Suppressor macrophage treated with lipopolysaccharide for 4 hours (primary cell): ENCODE measurements at regions not wholly inside any gene's neighbourhood (a gene's known extent, or its start where the extent isn't known, plus 50 kb on each side); places are given as distances from the start of the nearest gene placed in this dataset.

Source experiments
- DNase-seq: peaks from one replicate; pipeline ENCODE4 v3.0.0-alpha.2; 2020

DNA sequence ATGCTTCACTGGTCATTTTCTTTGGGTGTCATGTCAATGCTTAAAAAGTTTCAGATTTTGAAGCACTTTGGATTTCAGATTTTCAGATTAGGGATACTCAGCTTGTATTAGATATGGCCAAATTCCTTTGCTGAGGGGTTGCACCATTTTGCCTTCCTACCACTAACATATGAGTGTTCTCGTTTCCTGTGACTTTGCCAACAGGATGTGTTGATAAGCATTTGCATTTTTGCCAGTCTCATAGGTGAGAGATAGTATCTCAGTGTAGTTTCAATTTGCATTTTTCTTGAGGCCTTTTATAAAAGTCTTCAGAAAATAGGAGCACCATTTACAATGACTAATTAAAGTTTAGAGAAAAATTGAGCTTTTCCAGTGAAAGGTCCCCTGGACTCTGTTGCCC lies 71.6 kb upstream of the CLCN4 start:
- DNase-seq, result no peak

DNA sequence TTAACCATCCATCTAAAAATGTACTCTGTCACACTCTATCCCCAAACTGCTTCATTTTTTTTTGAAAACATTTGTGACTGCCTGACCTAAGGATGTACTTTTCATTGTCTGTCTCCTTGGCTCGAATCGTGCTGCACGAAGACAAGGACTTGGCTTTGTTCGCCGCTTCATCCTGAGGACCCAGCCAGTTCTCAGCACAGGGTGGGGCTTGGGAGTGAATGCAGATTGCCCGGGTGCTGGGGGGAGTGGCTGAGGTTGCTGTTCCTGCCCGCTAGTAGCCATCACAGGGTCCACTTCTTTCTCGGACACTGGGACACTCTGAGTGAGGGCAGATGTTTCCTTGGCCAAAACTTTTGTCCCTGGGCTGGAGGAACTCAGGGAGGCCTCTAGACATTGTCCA lies 70.1 kb upstream of the CLCN4 start:
- no peak for DNase-seq

DNA sequence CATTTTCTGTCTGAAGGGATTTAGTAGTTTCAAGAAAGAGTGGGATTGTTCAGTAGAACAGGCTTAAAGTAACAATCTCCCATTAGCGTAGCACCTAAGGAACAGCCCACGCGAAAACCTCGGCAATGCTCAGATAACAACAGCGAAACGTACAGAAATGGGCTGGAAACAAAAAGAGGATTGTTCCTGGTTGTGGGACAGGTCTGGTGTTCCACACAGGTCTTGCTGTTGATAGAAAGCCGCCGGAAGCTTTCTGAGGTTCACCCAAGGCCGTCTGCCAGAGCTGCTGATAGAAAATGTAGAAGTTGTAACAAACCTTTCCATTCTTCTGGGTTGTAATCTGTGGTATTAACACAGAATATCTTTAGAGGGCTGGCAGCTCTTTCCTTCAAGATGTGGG lies 69.4 kb upstream of the CLCN4 start:
- DNase-seq, result no peak

DNA sequence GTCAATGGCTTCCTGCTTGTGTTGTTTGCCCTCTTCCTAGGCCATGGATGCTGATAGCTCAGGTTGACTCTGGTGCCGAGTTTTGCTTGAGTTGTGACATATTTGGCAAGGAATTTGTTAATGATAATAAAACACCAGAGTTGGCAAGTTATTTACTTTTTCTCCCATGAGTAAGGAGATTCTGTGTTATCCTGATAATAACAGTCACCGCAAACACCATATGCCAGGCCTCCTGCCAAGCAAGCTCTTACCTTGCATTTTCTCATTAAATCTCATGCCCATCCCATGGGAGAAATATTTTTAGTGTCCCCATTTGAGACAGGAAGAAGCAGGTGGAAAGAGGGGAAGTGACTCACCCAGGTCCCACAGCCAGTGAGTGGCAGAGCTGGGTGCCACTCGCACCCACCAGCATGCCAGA lies 67.4 kb upstream of the CLCN4 start:
- no peak for DNase-seq

DNA sequence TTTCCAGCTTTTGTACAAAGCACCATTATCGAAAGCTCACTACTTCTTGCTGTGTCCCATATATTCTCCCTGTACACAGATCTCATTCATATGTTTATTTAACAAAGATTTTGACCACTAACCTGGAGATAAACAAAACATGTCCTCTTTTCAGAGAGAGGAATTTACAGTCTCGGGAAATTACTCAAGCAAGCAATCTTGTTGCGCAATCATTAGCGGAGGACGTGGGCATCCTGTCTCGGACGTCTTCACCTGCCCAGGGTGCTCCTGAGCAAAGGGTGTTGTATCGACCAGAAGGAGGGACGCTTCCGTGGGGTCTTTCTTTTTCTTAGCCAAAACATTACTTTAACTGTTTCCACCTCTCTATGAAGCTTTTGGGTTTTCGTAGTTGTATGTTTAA lies 66.5 kb upstream of the CLCN4 start:
- peak; percentile 5 for DNase-seq

DNA sequence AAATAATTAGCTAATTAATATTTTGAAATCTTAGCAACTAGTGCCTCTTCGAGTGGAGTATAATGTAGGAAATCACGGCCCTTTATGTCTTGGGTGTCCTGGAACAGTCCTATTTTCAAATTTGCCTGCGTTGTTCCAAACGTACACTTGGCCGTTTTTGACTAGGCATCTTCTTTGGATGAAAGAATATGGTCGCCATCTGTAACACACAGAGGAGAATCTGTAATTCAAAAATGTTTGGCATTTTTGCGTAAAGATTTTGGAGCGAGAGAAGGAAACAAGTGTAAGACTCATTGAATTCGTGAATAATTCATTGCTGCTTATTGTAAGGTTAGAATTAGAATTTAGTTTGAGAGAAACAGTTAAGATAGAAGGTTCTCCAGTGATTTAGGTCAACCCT lies 61.5 kb upstream of the CLCN4 start:
- no peak for DNase-seq

DNA sequence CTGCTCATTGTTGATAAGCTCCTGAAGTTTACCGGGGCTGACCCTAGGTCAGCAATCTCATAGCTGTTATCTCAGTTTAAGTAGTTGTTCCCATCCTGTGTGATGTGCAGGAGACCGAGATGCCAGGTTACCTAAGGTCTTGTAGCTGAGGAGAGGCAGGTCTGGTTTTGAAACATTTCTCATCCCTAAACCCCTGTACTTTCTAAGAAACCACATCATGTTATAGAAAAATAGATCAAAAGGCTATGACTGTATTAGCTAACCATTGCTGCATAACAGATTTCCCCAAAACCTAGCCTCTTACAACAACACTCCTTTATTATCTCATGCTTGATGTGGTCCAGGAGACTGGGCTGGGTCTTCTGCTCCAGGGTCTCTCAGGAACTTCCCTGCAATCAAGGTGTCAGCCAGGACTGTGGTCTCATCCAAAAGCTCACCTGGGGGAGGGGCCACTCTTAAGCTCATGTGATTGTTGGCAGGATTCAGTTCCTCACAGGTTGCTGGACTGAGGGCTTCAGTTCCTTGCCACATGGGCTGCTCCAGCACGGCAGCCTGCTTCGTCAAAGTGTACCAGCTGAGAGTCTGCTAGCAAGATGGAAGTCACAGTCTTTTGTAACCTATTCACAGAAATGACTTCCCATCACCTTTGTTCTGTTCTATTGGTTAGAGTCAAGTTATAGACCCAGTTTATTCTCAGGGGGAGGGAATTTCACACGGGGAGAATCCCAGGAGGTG lies 60.9 kb upstream of the CLCN4 start:
- no peak for DNase-seq

DNA sequence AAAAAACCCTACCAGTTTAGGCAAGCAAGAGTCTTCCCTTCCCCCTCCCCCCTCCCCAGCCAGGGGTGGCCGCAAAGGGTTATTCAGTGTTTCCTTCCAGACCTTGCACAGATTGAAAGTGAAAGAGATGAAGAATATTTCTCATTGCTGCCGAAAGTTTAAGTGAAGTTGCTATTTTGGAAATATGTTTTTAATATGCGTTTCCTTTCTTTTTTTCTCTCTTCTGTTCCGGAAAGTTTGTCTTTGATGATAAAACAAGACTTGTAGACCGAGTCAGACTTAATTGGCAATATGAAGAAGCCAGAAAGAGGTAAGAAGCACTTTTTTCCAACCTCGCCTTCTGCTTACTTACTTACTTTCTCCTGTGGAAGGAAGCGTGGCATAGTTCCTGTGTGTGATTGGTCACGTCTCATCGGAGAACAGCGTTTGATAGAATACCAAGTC lies 58.5 kb upstream of the CLCN4 start:
- peak; percentile 65 for DNase-seq

DNA sequence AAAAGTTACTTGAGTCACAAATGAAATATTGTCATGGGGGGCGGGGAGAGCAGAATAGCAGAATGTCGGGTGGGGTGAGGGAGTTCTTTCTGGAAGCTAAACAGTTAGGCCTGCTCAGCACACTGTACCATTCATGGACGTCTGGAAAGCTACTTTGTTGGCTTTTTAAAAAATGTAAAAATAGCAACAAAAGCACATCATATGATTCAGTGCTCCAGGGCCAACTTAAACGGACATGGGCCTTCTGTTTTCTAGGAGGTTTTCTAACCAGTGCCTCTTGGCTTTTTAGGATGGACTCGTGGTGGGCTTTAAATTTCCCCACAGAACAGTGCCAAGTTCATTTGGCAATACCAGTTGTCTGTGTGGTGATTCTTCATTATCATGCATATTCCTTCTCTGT lies 57.4 kb upstream of the CLCN4 start:
- no peak for DNase-seq

DNA sequence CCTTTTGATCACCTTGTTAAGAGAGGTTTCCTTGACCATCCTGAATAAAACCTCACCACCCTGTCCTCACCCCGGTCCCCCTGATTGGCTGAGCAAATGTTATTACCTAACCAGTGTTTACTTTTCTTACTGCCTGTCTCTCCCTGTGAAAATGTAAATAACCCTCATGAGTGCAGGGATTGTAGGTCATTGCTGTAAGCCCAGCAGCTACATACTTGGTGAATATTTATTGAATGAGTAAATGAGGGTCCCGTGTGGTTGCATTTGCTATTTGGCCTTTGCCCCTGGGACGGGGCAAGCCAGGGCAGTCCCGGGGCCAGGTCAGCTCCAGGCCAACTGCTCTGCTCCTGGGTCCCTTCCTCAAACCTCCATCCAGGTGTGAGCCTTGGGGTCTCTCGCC lies 55.5 kb upstream of the CLCN4 start:
- DNase-seq, result no peak

DNA sequence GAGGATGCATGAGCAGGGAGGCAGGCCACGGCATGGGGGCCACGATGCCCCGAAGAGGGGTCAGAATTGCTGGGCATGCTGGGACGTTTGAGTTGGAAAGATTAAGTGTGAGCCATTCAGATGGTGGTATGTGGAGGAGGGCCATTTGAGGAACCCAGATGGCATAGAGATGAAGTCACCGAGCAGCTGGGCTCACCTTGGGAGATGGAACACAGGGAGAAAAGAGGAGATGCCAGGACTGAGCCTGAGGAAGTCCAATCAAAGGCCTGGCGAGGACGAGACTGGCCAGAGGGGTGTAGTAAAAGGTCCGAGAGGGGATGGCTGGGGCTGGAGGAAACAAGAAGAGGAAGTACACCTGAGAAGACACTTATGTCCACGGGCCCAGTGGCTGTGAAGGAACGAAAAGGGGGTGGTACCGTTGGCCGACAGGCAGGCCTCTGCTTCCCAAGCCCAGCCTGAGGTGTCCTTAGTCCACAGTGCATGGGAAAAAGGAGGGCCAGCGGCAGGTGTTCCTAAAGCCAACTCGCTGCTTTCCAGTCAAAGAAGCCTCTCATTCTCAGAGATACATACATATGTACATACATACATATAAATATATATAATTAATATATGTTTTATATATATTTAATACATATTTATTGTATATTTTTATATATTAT lies 54.6 kb upstream of the CLCN4 start:
- no peak for DNase-seq

DNA sequence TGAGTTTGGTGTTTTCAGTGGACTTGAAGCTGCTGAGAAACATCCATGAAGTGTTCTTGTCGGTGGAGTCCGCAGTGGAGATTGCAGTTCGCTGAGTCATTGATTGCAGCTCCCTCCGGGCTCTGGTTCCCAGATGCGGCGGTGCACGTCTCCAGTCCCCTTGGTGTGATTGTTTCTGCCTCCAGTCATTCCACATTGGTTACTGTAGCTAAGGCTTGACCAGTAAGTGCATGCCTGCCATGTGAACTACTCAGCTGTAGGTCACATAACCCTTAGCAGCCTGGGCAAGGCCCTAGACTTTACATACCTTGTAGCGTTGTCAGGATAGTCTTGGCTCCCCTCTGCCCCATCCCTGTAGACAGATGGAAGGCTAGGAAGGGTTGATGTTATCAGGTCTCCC lies 53.8 kb upstream of the CLCN4 start:
- peak; percentile 25 for DNase-seq

DNA sequence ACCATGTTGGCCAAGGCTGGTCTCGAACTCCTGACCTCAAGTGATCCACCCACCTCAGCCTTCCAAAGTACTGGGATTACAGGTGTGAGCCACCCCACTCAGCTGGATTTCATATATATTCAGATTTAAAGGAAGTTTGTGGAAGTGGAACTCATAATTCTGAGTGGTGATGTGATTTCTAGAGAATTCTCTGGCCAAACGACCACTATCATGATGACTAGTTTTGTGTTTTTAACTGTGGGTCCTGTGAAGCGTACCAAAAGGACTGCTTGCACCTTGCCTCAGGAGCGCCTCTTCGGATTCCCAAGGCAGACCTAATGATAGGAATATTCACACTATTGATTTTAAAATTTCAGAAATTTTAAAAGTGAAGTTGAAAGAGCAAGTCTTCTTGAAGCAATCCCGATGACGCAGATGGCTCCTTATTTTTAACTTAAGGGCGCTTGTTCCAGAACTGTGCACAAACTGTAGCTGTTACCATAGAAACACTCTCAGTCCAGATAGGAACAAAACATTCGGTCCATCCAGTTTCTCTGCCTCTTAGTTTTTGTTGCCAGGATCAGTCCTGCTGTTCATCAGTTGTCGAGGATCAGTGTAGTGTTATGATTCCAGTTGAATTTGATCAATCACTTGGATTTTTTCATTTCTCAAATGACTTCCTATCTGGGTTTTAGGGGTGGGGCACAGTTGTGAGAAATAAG lies 51.7 kb upstream of the CLCN4 start:
- no peak for DNase-seq

DNA sequence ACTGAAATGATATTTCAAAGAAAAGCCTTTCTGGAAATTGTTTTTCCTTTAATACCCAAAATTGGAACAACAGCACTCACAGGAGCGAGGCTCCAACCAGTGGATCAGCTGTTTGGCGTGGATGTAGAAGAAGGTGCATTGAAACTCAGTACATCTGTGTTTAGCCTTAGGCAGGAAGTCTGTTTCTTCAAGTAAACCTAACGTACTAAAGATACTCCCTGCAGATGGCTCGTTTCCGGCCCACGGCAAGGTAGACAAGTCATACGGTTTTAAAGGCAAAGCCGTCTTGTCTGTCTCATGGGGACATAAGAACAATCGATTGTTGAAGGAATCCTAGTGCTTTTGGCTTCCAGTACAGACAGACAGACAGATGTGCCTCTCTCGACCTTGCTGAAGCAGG lies 50.0 kb upstream of the CLCN4 start:
- DNase-seq, result no peak
